Endothelial cell of umbilical vein (primary cell): ENCODE measurements at regions not wholly inside any gene's neighbourhood (a gene's known extent, or its start where the extent isn't known, plus 50 kb on each side); places are given as distances from the start of the nearest gene placed in this dataset.

Source experiments
- BruUV-seq: library from RNA; stranded (reverse); fragments of 400-500 nt; replicated peaks from 2 replicates; lab custom pipeline; 2021; lab: Mats Ljungman, UMichigan
- CTCF ChIA-PET: fragments of 300-600, 350-600 bp; sonication (Branson Sonifier 250); formaldehyde crosslinking; loops from one replicate; lab custom pipeline; 2021; ENCODE audit warnings: antibody characterized with exemption, inconsistent platforms; lab: Charles Lee
- POLR2A ChIA-PET: fragments of 300-600, 350-600 bp; sonication (Branson Sonifier 250); formaldehyde crosslinking; loops from one replicate; lab custom pipeline; 2021; ENCODE audit warnings: antibody characterized with exemption, inconsistent platforms; lab: Charles Lee
- DNase-seq: peaks from one replicate; pipeline ENCODE4 v3.0.0-alpha.2; 2011; ENCODE audit warnings: low read depth, low spot score
- FAIRE-seq: peaks from 2 replicates; lab custom pipeline; 2011; peaks lifted over from hg19 to GRCh38; lab: Jason Lieb, UNC
- H2AFZ ChIP-seq: 2 replicates; pipeline ENCODE4 v1.6.0; 2012; ENCODE audit warnings: low read depth, low read length, control low read depth, inconsistent platforms
- H3K27ac ChIP-seq: 2 replicates; pipeline ENCODE4 v1.5.1; 2011; ENCODE audit warnings: low read depth, mild to moderate bottlenecking, control low read depth, low read length, moderate library complexity; ENCODE audit not compliant: insufficient read depth
- H3K27me3 ChIP-seq, 2 experiments: 2 replicates each; pipeline versions ENCODE4 v1.6.0 to v1.6.1; 2011; ENCODE audit warnings: low read length in 2 of 2, mixed read lengths in 1 of 2; ENCODE audit not compliant: control insufficient read depth in 2 of 2, insufficient read depth in 2 of 2
- H3K36me3 ChIP-seq, 2 experiments: 2 replicates in 1 of 2; 3 replicates in 1 of 2; pipeline ENCODE4 v1.5.1; 2011; ENCODE audit warnings: low read length in 2 of 2, mild to moderate bottlenecking in 1 of 2, moderate library complexity in 1 of 2; ENCODE audit not compliant: control insufficient read depth in 2 of 2, insufficient read depth in 2 of 2; ENCODE audit errors: extremely low read depth in 1 of 2
- H3K4me1 ChIP-seq: 3 replicates; pipeline ENCODE4 v1.5.1; 2011; ENCODE audit warnings: mild to moderate bottlenecking, low read length; ENCODE audit not compliant: control insufficient read depth, insufficient read depth; ENCODE audit errors: extremely low read depth
- H3K4me2 ChIP-seq: 2 replicates; pipeline ENCODE4 v1.6.1; 2011; ENCODE audit warnings: low read length, control low read depth, mixed read lengths; ENCODE audit not compliant: insufficient read depth
- H3K4me3 ChIP-seq, 3 experiments: fragments of 200-600 bp in 1 of 3; sonication (generic), shearing (Covaris generic) in 1 of 3; replicated peaks in 1 of 3; 2 replicates each; pipeline ENCODE4 v1.5.1; 2011 to 2016; ENCODE audit warnings: control low read depth in 3 of 3, low read length in 3 of 3, mild to moderate bottlenecking in 2 of 3, inconsistent platforms in 1 of 3, low read depth in 1 of 3, moderate library complexity in 1 of 3; ENCODE audit not compliant: insufficient read depth in 1 of 3
- H3K79me2 ChIP-seq: 2 replicates; pipeline ENCODE4 v1.6.0; 2012; ENCODE audit warnings: low read length, inconsistent platforms; ENCODE audit not compliant: control insufficient read depth, insufficient read depth
- H3K9ac ChIP-seq: replicated peaks from 2 replicates; pipeline ENCODE3; 2011; ENCODE audit warnings: low read length, control low read depth; ENCODE audit not compliant: insufficient read depth; ENCODE audit errors: extremely low read depth
- H3K9me1 ChIP-seq: replicated peaks from 3 replicates; pipeline ENCODE4 v1.6.0; 2011; ENCODE audit warnings: mild to moderate bottlenecking, low read length; ENCODE audit not compliant: control insufficient read depth, insufficient read depth; ENCODE audit errors: extremely low read depth
- H3K9me3 ChIP-seq: replicated peaks from 2 replicates; pipeline ENCODE4 v1.5.1; 2012; ENCODE audit warnings: low read length, inconsistent platforms; ENCODE audit not compliant: control insufficient read depth, insufficient read depth
- H4K20me1 ChIP-seq: replicated peaks from 2 replicates; pipeline ENCODE3; 2011; ENCODE audit warnings: mild to moderate bottlenecking, low read length; ENCODE audit not compliant: control insufficient read depth, insufficient read depth; ENCODE audit errors: extremely low read depth
- EZH2 ChIP-seq: IDR thresholded peaks from 2 replicates; pipeline ENCODE4 v1.6.1; 2012; ENCODE audit warnings: borderline replicate concordance, low read depth, mild to moderate bottlenecking, moderate library complexity, low read length, inconsistent platforms; ENCODE audit not compliant: severe bottlenecking
- FOS ChIP-seq: IDR thresholded peaks from 2 replicates; pipeline ENCODE4 v1.6.1; 2011; ENCODE audit warnings: mild to moderate bottlenecking, low read length, moderate library complexity, borderline replicate concordance; ENCODE audit not compliant: insufficient read depth
- GATA2 ChIP-seq: IDR thresholded peaks from 2 replicates; pipeline ENCODE4 v1.7.0; 2011; ENCODE audit warnings: low read depth, mild to moderate bottlenecking, moderate library complexity, mixed read lengths, low read length; ENCODE audit not compliant: insufficient read length, insufficient read depth
- JUN ChIP-seq: IDR thresholded peaks from 2 replicates; pipeline ENCODE4 v1.6.1; 2011; ENCODE audit warnings: borderline replicate concordance, low read depth; ENCODE audit not compliant: insufficient read length, insufficient read depth
- MAX ChIP-seq: IDR thresholded peaks from 2 replicates; pipeline ENCODE4 v1.6.1; 2011; ENCODE audit not compliant: insufficient read depth, insufficient read length
- MYC ChIP-seq: IDR thresholded peaks from one replicate; pipeline ENCODE4 v1.6.1; 2011; ENCODE audit warnings: mild to moderate bottlenecking, low read depth, low read length
- POLR2A ChIP-seq: IDR thresholded peaks from 2 replicates; pipeline ENCODE4 v1.6.1; 2012; ENCODE audit warnings: low read depth, mild to moderate bottlenecking, control low read depth, low read length
- POLR2AphosphoS5 ChIP-seq: IDR thresholded peaks from 2 replicates; pipeline ENCODE4 v1.6.1; 2012; ENCODE audit warnings: low read depth, mild to moderate bottlenecking, control low read depth, low read length, moderate library complexity; ENCODE audit not compliant: insufficient read depth
- dilution Hi-C: fragments of 300-500 bp; cut with MboI; formaldehyde crosslinking; loops from one replicate; pipeline ENCODE4 v1.15.0; 2019; ENCODE audit warnings: low sequenced_read_pairs; ENCODE audit not compliant: extremely low pct_ligation_motif_present
- intact Hi-C: fragments of 100-400 bp; cut with micrococcal nuclease; formaldehyde crosslinking; loops from one replicate; pipeline ENCODE4 v1.10.0; 2022
- TF ChIP-seq, protein P1 (sequence below), 2 donors: IDR thresholded peaks; 1 replicate in 1 of 2; 2 replicates in 1 of 2; pipeline ENCODE4 v1.5.1; 2011; ENCODE audit warnings: low read length in 2 of 2, mild to moderate bottlenecking in 2 of 2, moderate library complexity in 2 of 2, control low read depth in 1 of 2, inconsistent platforms in 1 of 2, low read depth in 1 of 2; ENCODE audit not compliant: insufficient read depth in 1 of 2; ENCODE audit errors: extremely low read depth in 1 of 2

DNA sequence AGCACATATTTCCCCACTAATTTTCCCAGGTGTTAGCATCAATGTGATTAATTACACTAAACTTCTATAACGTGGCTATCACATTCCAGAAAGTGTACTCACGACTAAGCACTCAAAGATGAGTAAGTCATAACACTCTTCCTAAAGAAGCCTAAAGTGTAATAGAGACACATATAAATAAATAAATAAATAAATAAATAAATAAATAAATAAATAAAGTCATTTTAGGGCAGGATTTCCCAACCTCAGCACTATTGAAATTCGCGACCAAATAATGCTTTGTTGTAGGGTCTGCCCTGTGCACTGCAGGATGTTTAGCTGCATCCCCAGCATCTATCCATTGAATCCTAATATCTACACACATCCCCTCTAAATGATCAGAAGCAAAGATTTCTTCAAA, 390.9 kb downstream of the CDH7 start:
- no peak overlapping the region for H2AFZ ChIP-seq
- no peak overlapping the region for H3K9ac ChIP-seq
- POLR2A ChIA-PET, result no interaction called here
- no peaks in the 10 kb centered on the region for H3K79me2 ChIP-seq
- H3K36me3 ChIP-seq, result no peaks in the 10 kb centered on the region
- TF ChIP-seq POLR2AphosphoS5, result no peak
- no peak for TF ChIP-seq GATA2
- TF ChIP-seq POLR2A, result no peak
- TF ChIP-seq EZH2, result no peak
- no peak for TF ChIP-seq FOS
- TF ChIP-seq MAX, result no peak
- TF ChIP-seq, protein P1, sequence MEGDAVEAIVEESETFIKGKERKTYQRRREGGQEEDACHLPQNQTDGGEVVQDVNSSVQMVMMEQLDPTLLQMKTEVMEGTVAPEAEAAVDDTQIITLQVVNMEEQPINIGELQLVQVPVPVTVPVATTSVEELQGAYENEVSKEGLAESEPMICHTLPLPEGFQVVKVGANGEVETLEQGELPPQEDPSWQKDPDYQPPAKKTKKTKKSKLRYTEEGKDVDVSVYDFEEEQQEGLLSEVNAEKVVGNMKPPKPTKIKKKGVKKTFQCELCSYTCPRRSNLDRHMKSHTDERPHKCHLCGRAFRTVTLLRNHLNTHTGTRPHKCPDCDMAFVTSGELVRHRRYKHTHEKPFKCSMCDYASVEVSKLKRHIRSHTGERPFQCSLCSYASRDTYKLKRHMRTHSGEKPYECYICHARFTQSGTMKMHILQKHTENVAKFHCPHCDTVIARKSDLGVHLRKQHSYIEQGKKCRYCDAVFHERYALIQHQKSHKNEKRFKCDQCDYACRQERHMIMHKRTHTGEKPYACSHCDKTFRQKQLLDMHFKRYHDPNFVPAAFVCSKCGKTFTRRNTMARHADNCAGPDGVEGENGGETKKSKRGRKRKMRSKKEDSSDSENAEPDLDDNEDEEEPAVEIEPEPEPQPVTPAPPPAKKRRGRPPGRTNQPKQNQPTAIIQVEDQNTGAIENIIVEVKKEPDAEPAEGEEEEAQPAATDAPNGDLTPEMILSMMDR (IDR thresholded peaks at IDR 0.05; ENCODE audit: extremely low read depth in 1 of 2, insufficient read depth in 1 of 2, low read depth in 1 of 2, low read length in 2 of 2), result no peak
- no peak for TF ChIP-seq JUN
- TF ChIP-seq MYC, result no peak
- no peaks in the 10 kb centered on the region for H3K9me1 ChIP-seq
- no peak overlapping the region for H3K27ac ChIP-seq
- H3K9me3 ChIP-seq, result peaks cover 2% of the 10 kb centered on the region
- no peak for FAIRE-seq
- no peak overlapping the region for H3K4me2 ChIP-seq
- no TSS peak for BruUV-seq
- no peak for DNase-seq
- H4K20me1 ChIP-seq, result no peaks in the 10 kb centered on the region
- CTCF ChIA-PET, result no interaction called here
- no peaks in the 10 kb centered on the region for H3K27me3 ChIP-seq
- dilution Hi-C loops, result no loop called here
- intact Hi-C loops, result no loop called here
- no peak overlapping the region for H3K4me3 ChIP-seq
- H3K4me1 ChIP-seq, result no peaks in the 10 kb centered on the region
